GM19099 (cell line): ENCODE measurements at regions not wholly inside any gene's neighbourhood (a gene's known extent, or its start where the extent isn't known, plus 50 kb on each side); places are given as distances from the start of the nearest gene placed in this dataset.

Source experiments
- POLR2A ChIP-seq: IDR thresholded peaks from 3 replicates; pipeline ENCODE4 v1.6.1; 2011; ENCODE audit warnings: low read depth; ENCODE audit not compliant: insufficient read length; ENCODE audit errors: extremely low read depth

DNA sequence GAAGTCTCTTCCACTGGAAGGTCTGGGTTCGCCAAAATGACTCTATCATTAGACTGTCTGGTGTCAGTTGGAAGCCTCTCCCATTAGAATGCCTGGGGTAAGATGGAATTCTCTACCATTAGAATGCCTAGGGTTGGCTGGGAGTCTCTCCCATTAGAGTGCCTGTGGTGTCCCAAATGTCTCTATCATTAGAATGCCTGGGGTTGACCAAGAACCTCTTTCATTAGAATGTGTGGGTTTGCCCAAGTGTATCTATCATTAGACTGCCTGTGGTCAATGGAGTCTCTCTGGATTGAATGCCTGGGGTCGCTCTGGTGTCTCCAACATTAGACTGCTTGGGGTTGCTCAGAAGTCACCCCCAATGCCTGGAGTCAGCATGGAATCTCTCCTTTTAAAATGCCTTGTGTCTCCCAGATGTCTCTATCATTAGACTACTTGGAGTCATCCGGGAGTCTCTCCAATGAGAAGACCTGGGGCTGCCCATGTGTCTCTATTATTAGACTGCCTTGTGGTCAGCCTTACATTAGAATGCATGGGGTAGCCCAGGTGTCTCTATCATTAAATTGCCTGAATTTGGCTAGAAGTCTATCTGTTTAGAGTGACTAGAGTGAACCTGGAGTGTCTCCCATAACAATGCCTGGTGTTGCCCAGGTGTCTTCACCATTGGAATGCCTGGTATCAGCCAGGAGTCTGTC, 1518.4 kb downstream of the UQCRFS1 start:
- TF ChIP-seq POLR2A, result no peak

DNA sequence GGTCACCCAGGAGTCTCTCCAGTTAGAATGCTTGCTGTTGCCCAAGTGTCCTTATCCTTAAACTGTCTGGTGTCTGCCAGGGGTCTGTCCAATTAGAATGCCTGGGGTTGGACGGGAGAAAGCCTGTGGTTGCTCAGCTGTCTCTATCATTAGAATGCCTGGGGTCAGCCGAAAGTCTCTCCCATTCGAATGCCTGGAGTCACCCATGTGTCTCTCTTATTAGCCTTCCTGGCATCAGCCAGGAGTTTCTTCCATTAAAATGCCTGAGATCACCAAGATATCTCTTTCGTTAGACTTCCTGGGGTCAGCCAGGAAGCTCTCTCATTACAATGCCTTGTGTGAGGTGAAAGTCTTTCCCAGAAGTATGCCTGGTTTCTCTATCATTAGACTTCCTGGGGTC, 1521.0 kb downstream of the UQCRFS1 start:
- no peak for TF ChIP-seq POLR2A

DNA sequence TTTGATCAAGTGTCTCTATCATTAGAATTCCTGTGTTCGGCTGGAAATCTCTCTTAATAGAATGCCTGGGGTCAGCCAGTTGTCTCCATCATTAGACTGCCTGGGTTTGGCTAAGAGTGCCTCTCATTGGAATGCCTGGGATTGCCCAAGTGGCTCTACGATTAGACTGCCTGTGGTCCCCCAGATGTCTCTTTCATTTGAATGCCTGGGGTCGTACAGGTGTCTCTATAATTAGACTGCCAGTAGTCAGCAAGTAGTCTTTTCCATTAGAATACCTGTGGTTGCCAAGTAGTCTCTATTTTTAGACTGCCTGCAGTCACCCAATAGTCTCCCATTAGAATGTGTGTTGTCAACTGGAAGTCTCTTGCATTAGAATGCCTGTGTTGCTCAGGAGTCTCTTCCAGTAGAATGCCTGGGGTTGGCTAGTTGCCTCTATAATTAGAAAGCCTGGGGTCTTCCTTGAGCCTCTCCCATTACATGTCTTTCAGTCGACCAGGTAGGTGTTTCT, 1523.2 kb downstream of the UQCRFS1 start:
- no peak for TF ChIP-seq POLR2A

DNA sequence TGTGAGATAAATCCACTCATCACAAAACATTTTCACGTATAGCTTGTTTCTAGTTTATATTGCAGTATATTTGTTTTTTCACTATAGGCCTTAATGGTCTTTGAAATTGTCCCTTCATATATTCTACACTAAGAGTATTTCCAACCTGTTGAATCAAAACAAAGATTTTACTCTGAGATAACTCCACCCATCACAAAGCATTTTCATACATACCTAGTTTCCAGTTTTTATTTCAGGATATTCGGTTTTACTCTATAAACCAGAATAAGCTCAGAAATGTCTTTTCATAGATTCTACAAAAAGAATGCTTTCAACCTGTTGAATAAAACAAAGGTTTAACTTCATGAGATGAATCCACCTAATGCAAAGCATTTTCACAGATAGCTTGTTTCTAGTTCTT, 1528.7 kb downstream of the UQCRFS1 start:
- TF ChIP-seq POLR2A, result no peak

DNA sequence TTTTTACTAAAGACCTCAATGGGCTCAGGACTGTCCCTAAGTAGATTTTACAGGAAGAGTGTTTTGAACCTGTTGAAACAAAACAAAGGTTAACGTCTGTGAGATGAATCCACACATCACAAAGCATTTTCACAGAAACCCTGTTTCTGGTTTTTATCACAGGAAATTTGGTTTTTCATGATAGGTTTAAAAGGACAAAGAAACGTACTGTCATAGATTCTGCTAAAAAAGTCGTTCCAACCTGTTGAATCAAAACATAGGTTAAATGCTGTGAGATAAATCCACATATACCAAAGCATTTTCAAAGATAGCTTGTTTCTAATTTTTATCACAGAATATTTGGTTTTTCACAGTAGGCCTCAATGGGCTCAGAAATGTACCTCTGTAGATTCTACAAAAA, 1531.0 kb downstream of the UQCRFS1 start:
- TF ChIP-seq POLR2A, result no peak

DNA sequence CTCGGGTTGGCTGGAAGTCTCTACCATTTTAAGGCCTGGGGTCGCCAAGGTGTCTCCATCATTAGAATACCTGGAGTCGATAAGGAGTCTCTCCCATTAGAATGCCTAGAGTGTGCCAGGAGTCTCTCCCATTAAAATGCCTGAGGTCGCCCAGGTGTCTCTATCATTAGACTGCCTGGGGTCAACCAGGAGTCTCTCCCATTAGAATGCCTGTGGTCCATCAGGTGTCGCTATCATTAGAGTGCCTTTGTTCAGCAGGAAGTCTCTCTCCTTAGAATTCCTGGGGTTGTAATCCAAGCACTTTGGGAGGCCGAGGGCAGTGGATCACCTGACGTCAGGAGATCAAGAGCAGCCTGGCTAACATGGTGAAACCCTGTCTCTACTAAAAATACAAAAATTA, 1533.0 kb downstream of the UQCRFS1 start:
- TF ChIP-seq POLR2A, result no peak

DNA sequence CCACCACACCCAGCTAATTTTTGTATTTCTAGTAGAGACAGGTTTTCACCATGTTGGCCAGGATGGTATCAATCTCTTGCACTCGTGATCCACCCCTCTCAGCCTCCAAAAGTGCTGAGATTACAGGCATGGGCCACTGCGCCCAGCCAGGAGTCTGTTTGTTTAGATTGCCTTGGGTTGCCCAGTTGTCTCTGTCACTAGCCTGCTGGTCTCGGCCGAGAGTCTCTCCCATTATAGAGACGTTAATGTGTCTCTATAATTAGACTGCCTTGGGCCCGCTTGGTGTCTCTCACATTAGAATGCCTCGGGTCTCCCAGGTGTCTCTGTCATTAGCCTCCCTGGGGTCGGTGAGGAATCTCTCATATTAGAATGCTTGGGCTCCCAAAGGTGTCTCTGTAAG, 1533.6 kb downstream of the UQCRFS1 start:
- TF ChIP-seq POLR2A, result no peak

DNA sequence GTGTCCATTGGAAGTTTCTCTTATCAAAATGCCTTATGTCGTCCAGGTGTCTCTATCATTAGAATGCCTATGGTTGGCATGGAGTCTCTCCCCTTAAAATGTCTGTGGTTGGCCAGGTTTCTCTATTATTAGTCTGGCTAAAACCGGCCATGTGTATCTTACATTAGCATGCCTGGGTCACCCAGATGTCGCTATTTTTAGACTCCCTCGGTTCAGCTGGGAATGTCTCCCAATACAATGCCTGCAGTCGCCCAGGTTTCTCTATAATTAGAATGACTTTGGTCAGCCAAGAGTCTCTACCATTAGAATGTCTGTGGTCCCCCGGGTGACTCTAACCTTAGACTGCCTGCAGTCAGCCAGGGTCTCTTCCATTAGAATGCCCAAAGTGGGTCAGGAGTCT, 1536.1 kb downstream of the UQCRFS1 start:
- no peak for TF ChIP-seq POLR2A

DNA sequence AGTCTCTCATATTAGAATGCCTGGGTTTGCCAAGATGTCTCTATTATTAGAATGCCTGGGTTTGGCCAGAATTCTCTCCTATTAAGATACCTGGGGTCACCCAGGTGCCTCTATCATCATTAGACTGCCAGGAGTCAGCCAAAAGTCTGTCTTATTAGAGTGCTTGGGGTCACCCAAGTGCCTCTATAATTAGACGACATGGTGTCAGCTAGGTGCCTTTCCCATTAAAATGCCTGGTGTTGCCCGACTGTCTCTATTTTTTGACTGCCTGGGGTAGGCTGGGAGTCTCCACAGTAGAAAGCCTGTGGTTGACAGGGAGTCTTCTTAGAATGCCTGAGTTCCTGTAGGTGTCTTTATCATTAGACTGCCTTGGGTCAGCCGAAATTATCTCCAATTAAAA, 1536.6 kb downstream of the UQCRFS1 start:
- no peak for TF ChIP-seq POLR2A

DNA sequence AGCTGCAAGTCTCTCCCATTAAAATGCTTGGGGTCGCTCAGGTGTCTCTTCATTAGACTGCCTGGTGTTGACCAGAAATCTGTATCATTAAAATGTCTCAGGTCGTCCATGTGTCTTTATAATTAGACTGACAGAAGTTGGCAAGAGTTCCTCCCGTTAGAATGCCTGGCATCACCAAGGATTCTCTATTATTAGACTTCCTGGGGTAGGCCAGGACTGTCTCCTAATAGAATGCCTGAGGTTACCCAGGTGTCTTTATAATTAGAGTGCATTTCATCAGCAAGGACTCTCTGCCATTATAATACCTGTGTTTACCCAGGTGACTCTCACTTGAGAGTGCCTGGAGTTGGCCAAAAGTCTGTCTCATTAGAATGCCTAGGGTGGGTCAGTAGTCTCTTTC, 1537.2 kb downstream of the UQCRFS1 start:
- no peak for TF ChIP-seq POLR2A

DNA sequence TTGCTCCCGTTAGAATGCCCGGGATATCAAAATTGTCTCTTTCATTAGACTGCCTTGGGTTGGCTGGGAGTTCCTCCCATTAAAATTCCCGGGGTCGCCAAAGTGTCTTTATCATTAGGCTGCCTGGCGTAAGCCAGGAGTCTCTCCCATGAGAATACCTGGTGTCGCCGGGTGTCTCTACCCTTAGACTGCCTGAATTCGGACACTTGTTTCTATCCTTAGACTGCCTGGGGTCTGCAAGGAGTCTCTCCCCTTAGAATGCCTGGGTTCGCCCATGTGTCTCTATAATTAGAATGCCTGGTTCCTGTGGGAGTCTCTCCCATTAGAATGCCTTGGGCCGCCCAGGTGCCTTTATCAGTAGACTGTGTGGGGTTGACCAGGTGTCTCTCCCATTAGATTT, 1538.2 kb downstream of the UQCRFS1 start:
- TF ChIP-seq POLR2A, result no peak

DNA sequence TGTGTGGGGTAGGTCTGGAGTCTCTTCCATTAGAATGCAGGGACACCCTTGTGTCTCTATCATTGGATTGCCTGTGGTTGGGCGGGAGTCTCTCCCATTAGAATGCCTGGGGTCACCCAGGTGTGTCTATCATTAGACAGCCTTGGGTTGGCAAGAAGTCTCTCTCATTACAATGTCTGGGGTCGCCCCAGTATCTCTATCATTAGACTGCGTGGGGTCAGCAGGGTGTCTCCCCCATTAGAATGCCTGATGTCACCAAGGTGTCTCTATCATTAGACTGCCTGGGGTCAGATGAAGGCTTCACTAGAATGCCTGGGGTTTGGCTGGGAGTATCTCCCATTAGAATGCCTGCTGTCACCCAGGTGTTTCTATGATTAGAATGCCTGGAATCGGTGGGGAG, 1539.0 kb downstream of the UQCRFS1 start:
- TF ChIP-seq POLR2A, result no peak

DNA sequence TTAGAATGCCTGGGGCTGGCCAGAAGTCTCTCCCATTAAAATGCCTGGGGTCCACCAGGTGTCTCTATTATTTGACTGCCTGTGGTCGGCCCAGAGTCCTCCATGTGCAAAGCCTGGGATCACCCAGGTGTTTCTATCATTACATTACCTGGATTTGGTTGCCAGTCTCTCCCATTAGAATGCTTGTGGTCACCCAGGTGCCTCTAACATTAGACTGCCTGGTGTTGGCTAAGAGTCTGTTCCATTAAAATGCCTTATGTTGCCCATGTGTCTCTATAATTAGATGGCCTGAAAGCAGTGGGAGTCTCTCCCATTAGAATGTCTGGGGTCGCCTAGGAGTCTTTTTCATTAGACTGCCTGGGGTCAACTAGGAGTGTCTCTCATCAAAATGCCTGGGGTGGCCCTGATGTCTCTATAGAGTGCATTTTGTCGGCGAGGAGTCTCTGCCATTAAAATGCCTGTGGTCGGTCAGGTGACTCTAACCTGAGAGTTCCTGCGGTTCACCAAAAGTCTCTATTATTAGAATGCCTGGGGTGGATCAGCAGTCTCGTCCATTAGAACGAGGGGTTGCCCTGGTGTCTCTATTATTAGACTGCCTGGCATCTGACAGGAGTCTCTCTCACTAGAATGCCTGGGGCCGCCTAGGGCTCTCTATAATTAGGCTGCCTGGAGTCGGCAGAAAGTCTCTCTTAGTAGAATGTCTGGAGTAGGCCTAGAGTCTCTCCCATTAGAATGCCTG, 1540.5 kb downstream of the UQCRFS1 start:
- no peak for TF ChIP-seq POLR2A

DNA sequence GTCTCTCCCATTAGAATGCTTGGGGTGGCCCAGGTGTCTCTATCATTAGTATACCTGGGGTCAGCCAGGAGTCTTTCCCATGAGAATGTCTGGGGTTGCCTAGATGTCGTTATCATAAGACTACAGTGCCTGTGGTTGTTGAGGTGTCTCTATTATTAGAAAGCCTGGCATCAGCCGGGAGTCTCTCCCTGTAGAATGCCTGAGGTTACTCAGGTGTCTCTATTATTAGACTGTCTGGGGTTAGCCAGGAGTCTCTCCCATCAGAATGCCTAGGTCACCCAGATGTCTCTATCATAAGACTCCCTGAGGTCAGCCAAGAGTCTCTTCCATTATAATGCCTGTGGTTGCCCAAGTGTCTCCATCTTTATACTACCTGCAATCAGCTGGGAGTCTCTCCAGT, 1541.1 kb downstream of the UQCRFS1 start:
- no peak for TF ChIP-seq POLR2A

DNA sequence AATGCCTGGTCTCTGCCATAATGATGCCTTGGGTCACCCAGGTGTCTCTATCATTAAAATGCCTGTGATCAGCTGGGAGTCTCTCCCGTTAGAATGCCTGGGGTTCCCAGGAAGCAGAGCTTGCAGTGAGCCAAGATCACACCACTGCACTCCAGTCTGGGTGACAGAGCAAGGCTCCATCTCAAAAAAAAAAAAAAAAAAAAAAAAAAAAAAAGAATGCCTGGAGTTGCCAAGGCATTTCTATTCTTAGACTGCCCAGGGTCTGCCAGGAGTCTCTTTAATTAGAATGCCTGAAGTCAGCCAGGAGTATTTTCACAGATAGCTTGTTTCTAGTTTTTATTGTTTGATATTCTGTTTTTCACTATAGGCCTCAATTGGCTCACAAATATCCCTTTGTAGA, 1552.5 kb downstream of the UQCRFS1 start:
- TF ChIP-seq POLR2A, result no peak
